Endodermal cell (in vitro differentiated cells): ENCODE measurements at regions not wholly inside any gene's neighbourhood (a gene's known extent, or its start where the extent isn't known, plus 50 kb on each side); places are given as distances from the start of the nearest gene placed in this dataset.

ENCODE experiments used
- DNase-seq: peaks from one replicate; pipeline ENCODE4 v3.0.0-alpha.2; 2017
- H3K27ac ChIP-seq: 2 replicates; pipeline ENCODE4 v1.5.1; 2013; ENCODE audit warnings: mild to moderate bottlenecking, low read depth, low read length, moderate library complexity
- H3K27me3 ChIP-seq: 2 replicates; pipeline ENCODE4 v1.6.1; 2013; ENCODE audit warnings: mild to moderate bottlenecking, low read length, moderate library complexity; ENCODE audit not compliant: insufficient read depth, control insufficient read depth, poor library complexity, severe bottlenecking
- H3K36me3 ChIP-seq: 2 replicates; pipeline ENCODE4 v1.7.0; 2013; ENCODE audit warnings: mild to moderate bottlenecking, low read length, moderate library complexity; ENCODE audit not compliant: control insufficient read depth, insufficient read depth
- H3K4me1 ChIP-seq: one replicate; pipeline ENCODE4 v1.7.0; 2013; ENCODE audit warnings: low read length; ENCODE audit not compliant: control insufficient read depth, insufficient read depth
- H3K4me3 ChIP-seq: 2 replicates; pipeline ENCODE4 v1.5.1; 2013; ENCODE audit warnings: mild to moderate bottlenecking, low read length, moderate library complexity
- H3K9ac ChIP-seq: 2 replicates; pipeline ENCODE4 v1.6.1; 2013; ENCODE audit warnings: mild to moderate bottlenecking, low read length, moderate library complexity; ENCODE audit not compliant: poor library complexity, severe bottlenecking; ENCODE audit errors: extremely low read depth
- H3K9me3 ChIP-seq: 2 replicates; pipeline ENCODE4 v1.6.1; 2013; ENCODE audit warnings: mild to moderate bottlenecking, low read length, moderate library complexity; ENCODE audit not compliant: control insufficient read depth
- H3K27ac Mint-ChIP-seq: 2 replicates; pipeline ENCODE4 v1.8.0; 2020; ENCODE audit warnings: mixed read lengths
- H3K27me3 Mint-ChIP-seq: 2 replicates; pipeline ENCODE4 v1.8.0; 2021; ENCODE audit warnings: mild to moderate bottlenecking, mixed read lengths; ENCODE audit not compliant: insufficient read depth
- H3K36me3 Mint-ChIP-seq: 2 replicates; pipeline ENCODE4 v1.8.0; 2020; ENCODE audit warnings: low read depth, mixed read lengths
- H3K4me1 Mint-ChIP-seq: 2 replicates; pipeline ENCODE4 v1.8.0; 2020; ENCODE audit warnings: mixed read lengths
- H3K4me3 Mint-ChIP-seq: 2 replicates; pipeline ENCODE4 v1.8.0; 2020; ENCODE audit warnings: mild to moderate bottlenecking, moderate library complexity, mixed read lengths
- H3K9me3 Mint-ChIP-seq: 2 replicates; pipeline ENCODE4 v1.8.0; 2020; ENCODE audit warnings: mild to moderate bottlenecking, mixed read lengths
- WGBS, 2 experiments: methylation state at CpG; one replicate each; pipeline versions ENCODE4 v1.1.5 to v1.1.7; 2013; ENCODE audit warnings: missing lambda C conversion rate in 2 of 2, mixed read lengths in 1 of 2; ENCODE audit not compliant: insufficient coverage in 1 of 2, insufficient read length in 1 of 2; 5-methylcytosine and 5-hydroxymethylcytosine counted together
- TF ChIP-seq, protein P1 (sequence below): fragments of 200-600 bp; sonication (generic); conservative IDR thresholded peaks from 2 replicates; pipeline ENCODE4 v1.5.0; 2021; ENCODE audit warnings: antibody characterized with exemption, mild to moderate bottlenecking

DNA sequence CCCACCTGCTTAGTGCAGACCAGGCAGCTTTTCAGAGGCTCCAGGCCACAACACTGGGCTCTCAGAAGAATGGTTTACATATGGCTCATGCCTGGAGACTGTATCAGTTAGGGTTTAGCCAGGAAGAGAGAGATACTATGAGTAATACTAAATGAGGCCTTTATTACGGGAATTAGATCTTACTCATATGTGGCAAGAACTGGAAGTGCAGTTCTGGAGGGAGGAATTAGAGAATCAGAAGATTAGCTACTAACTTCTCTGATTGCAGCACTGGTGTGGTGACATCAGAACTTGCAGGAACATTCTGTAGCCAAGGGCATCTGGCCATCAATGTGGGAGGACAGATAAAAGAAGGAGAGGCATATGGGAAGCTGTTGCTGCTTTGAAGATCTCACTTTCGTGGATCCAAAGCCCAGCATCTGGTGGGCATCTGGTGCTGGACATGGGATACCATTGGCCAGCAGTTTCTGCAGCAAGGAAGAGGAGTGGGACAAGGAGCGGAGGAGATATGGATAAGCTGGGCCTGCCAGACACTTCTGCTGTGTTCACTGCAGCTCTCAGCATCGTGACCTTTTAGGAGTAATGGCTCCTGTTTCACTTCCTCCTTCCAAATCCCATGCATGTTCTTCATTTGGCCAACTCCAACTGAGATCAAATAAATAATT is 248.5 kb downstream of the BTBD3 start:
- no peaks in the 10 kb centered on the region for H3K27me3 Mint-ChIP-seq
- Histone ChIP-seq H3K9me3 (peaks cover 8% of the 10 kb centered on the region), H3K9ac (no peak overlapping the region), H3K36me3 (no peaks in the 10 kb centered on the region), H3K27ac (no peak overlapping the region), H3K4me3 (no peak overlapping the region), H3K4me1 (no peaks in the 10 kb centered on the region), H3K27me3 (no peaks in the 10 kb centered on the region)
- TF ChIP-seq, protein P1, sequence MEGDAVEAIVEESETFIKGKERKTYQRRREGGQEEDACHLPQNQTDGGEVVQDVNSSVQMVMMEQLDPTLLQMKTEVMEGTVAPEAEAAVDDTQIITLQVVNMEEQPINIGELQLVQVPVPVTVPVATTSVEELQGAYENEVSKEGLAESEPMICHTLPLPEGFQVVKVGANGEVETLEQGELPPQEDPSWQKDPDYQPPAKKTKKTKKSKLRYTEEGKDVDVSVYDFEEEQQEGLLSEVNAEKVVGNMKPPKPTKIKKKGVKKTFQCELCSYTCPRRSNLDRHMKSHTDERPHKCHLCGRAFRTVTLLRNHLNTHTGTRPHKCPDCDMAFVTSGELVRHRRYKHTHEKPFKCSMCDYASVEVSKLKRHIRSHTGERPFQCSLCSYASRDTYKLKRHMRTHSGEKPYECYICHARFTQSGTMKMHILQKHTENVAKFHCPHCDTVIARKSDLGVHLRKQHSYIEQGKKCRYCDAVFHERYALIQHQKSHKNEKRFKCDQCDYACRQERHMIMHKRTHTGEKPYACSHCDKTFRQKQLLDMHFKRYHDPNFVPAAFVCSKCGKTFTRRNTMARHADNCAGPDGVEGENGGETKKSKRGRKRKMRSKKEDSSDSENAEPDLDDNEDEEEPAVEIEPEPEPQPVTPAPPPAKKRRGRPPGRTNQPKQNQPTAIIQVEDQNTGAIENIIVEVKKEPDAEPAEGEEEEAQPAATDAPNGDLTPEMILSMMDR = no peak
- no peaks in the 10 kb centered on the region for H3K36me3 Mint-ChIP-seq
- no peak for DNase-seq
- WGBS, 2 experiments = 89 to 92% methylated on average over 3 to 4 of the region's 4 CpGs
- H3K9me3 Mint-ChIP-seq = peaks cover 21% of the 10 kb centered on the region
- no peak overlapping the region for H3K27ac Mint-ChIP-seq
- H3K4me3 Mint-ChIP-seq = no peak overlapping the region
- H3K4me1 Mint-ChIP-seq = no peaks in the 10 kb centered on the region

DNA sequence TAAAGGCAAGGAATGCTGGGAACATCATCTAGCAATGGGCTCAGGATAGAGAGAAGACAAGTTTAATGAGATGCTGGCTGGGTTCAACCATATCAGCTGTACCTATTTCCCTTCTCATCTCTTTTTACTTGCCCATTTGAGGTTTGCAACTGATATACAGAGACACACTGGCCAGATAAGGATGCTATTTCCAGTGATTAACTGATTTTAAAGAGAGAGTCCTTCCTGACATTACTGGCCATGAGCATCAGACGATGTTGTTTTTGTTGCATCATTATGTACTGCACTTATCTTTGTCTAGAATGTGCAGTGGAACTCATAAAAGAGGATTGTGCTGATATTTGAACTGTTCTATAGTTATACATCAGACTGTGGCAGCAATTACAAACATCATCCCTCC is 252.7 kb downstream of the BTBD3 start:
- no peak overlapping the region for H3K4me3 Mint-ChIP-seq

DNA sequence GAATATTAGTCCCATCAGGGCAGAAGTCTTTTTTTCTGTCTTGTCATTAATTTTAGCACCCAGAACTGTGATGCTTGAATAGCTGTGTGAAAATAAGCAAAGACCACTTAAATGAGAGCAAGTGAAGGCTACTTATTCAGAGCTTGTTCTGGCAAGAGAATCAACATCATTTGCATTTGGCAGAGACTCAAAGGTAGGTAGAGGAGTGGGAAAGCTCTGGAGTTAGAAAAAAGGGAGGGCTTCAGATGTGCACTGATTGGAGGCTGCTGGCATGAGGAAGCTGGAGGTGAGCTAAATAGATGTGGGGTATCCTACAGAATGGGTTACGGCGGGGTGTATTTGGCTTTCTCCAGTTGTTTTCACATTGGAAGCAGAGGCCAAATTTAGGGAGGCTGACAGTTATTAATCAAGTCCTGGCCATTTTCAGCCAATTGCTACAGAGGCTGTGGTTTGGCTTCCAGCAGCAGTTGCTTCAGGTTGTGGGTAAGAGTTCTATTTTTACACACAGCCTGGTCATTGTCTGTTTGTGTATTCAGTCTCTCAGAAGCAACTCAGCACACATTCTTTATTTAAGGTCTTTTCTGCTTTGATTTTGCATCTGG is 254.3 kb downstream of the BTBD3 start:
- 86 to 100% methylated on average over 2 of the region's 2 CpGs for WGBS, 2 experiments
- TF ChIP-seq, protein P1 = no peak
- Mint-ChIP-seq H3K27ac (no peak overlapping the region), H3K27me3 (no peaks in the 10 kb centered on the region), H3K36me3 (no peaks in the 10 kb centered on the region), H3K4me1 (peaks cover 9% of the 10 kb centered on the region), H3K4me3 (no peak overlapping the region), H3K9me3 (peaks cover 21% of the 10 kb centered on the region)
- H3K4me1 ChIP-seq = no peaks in the 10 kb centered on the region
- H3K9me3 ChIP-seq = peaks cover 8% of the 10 kb centered on the region
- H3K27ac ChIP-seq = no peak overlapping the region
- no peak overlapping the region for H3K9ac ChIP-seq
- H3K4me3 ChIP-seq = no peak overlapping the region
- H3K27me3 ChIP-seq = no peaks in the 10 kb centered on the region
- no peaks in the 10 kb centered on the region for H3K36me3 ChIP-seq
- DNase-seq = no peak

More for the DNA sequence above, 252.7 kb downstream of the BTBD3 start:
- no peak for DNase-seq
- Histone ChIP-seq H3K9me3 (peaks cover 8% of the 10 kb centered on the region), H3K36me3 (no peaks in the 10 kb centered on the region), H3K4me1 (no peaks in the 10 kb centered on the region), H3K27ac (no peak overlapping the region), H3K4me3 (no peak overlapping the region), H3K9ac (no peak overlapping the region), H3K27me3 (no peaks in the 10 kb centered on the region)
- no peaks in the 10 kb centered on the region for H3K27me3 Mint-ChIP-seq
- H3K27ac Mint-ChIP-seq = no peak overlapping the region
- TF ChIP-seq, protein P1 = no peak
- peaks cover 9% of the 10 kb centered on the region for H3K4me1 Mint-ChIP-seq
- peaks cover 21% of the 10 kb centered on the region for H3K9me3 Mint-ChIP-seq
- H3K36me3 Mint-ChIP-seq = no peaks in the 10 kb centered on the region
- 93 to 100% methylated on average over 1 of the region's 1 CpG for WGBS, 2 experiments
